OCI-LY7 (cell line): ENCODE measurements at regions not wholly inside any gene's neighbourhood (a gene's known extent, or its start where the extent isn't known, plus 50 kb on each side); places are given as distances from the start of the nearest gene placed in this dataset.

Source experiments
- CTCF ChIP-seq: fragments of 200-600 bp; sonication (generic); conservative IDR thresholded peaks from 2 replicates; pipeline ENCODE4 v1.5.1; 2014; ENCODE audit warnings: mild to moderate bottlenecking, antibody characterized with exemption, low read length, moderate library complexity, mixed read lengths
- EZH2phosphoT487 ChIP-seq: fragments of 200-600 bp; sonication (generic); IDR thresholded peaks from 2 replicates; pipeline ENCODE4 v1.6.1; 2018; ENCODE audit warnings: low read depth, borderline replicate concordance, mild to moderate bottlenecking, mixed run types, antibody characterized with exemption, low read length, moderate library complexity, mixed read lengths

- TF ChIP-seq CTCF (peak; percentile 33; the same call in 1 of the 2 replicates), EZH2phosphoT487 (no peak)
Observed at GRCh38 chr5:163005949-163006348, 431.4 kb upstream of the CCNG1 start.
